SK-N-SH treated with all-trans-retinoic acid at 6 μM for 48 hours (cell line): ENCODE measurements at regions not wholly inside any gene's neighbourhood (a gene's known extent, or its start where the extent isn't known, plus 50 kb on each side); places are given as distances from the start of the nearest gene placed in this dataset.

Experiments
- ATAC-seq: fragments of 200-7000 bp; cut with Tn5 transposase; 3 replicates; pipeline ENCODE4 v1.9.1; 2020; ENCODE audit warnings: mild to moderate bottlenecking, moderate library complexity
- BACH2 ChIP-seq: fragments of 250-450 bp; sonication (Bioruptor Pico); IDR thresholded peaks from 2 replicates; pipeline ENCODE4 v1.9.0; 2021; ENCODE audit warnings: mild to moderate bottlenecking, borderline replicate concordance
- CSRNP3 ChIP-seq: fragments of 250-450 bp; sonication (Bioruptor Pico); IDR thresholded peaks from 2 replicates; pipeline ENCODE4 v1.5.1; 2021; ENCODE audit warnings: mild to moderate bottlenecking, moderate library complexity
- GLIS3 ChIP-seq: fragments of 250-450 bp; sonication (Bioruptor Pico); IDR thresholded peaks from 2 replicates; pipeline ENCODE4 v1.5.0; 2020; ENCODE audit warnings: mild to moderate bottlenecking, moderate library complexity
- ISL1 ChIP-seq: fragments of 250-450 bp; sonication (Bioruptor Pico); IDR thresholded peaks from 2 replicates; pipeline ENCODE4 v2.1.2; 2022; ENCODE audit warnings: mild to moderate bottlenecking, moderate library complexity
- OSR1 ChIP-seq: fragments of 250-450 bp; sonication (Bioruptor Pico); IDR thresholded peaks from 2 replicates; pipeline ENCODE4 v1.8.0; 2022; ENCODE audit warnings: moderate library complexity, mild to moderate bottlenecking, inconsistent platforms
- PATZ1 ChIP-seq: fragments of 250-450 bp; sonication (Bioruptor Pico); IDR thresholded peaks from 2 replicates; pipeline ENCODE4 v1.8.0; 2020; ENCODE audit warnings: mild to moderate bottlenecking, moderate library complexity, borderline replicate concordance
- PPARA ChIP-seq: fragments of 250-450 bp; sonication (Bioruptor Pico); IDR thresholded peaks from 2 replicates; pipeline ENCODE4 v1.5.0; 2020; ENCODE audit warnings: mild to moderate bottlenecking, borderline replicate concordance
- RARB ChIP-seq: fragments of 250-450 bp; sonication (Bioruptor Pico); IDR thresholded peaks from 2 replicates; pipeline ENCODE4 v1.8.0; 2021; ENCODE audit warnings: mild to moderate bottlenecking, moderate library complexity
- TCF4 ChIP-seq: fragments of 250-450 bp; sonication (Bioruptor Pico); IDR thresholded peaks from 2 replicates; pipeline ENCODE4 v1.8.0; 2021; ENCODE audit warnings: mild to moderate bottlenecking, moderate library complexity, borderline replicate concordance
- TOX ChIP-seq: fragments of 250-450 bp; sonication (Bioruptor Pico); IDR thresholded peaks from 2 replicates; pipeline ENCODE4 v1.8.0; 2021; ENCODE audit warnings: mild to moderate bottlenecking, moderate library complexity, borderline replicate concordance
- TSHZ2 ChIP-seq: fragments of 250-450 bp; sonication (Bioruptor Pico); IDR thresholded peaks from 2 replicates; pipeline ENCODE4 v1.5.0; 2020; ENCODE audit warnings: mild to moderate bottlenecking, moderate library complexity
- ZC3H10 ChIP-seq: fragments of 250-450 bp; sonication (Bioruptor Pico); IDR thresholded peaks from 2 replicates; pipeline ENCODE4 v1.5.1; 2021; ENCODE audit warnings: mild to moderate bottlenecking, moderate library complexity
- ZFP3 ChIP-seq: fragments of 250-450 bp; sonication (Bioruptor Pico); IDR thresholded peaks from 2 replicates; pipeline ENCODE4 v1.5.0; 2020; ENCODE audit warnings: mild to moderate bottlenecking, moderate library complexity
- ZNF565 ChIP-seq: fragments of 450-650 bp; formaldehyde crosslinking; conservative IDR thresholded peaks from 2 replicates; pipeline ENCODE4 v1.5.0; 2020; ENCODE audit warnings: low read depth, mild to moderate bottlenecking, moderate library complexity
- ZNF70 ChIP-seq: fragments of 450-650 bp; formaldehyde crosslinking; IDR thresholded peaks from 2 replicates; pipeline ENCODE4 v1.5.0; 2020; ENCODE audit warnings: mild to moderate bottlenecking, moderate library complexity

GRCh38 chr1:56025942-56026341, 553.4 kb downstream of the PLPP3 start:
- ATAC-seq = no peak

GRCh38 chr1:56024155-56024554, 555.2 kb downstream of the PLPP3 start:
- ATAC-seq = no peak

More at GRCh38 chr1:56025942-56026341, 553.4 kb downstream of the PLPP3 start:
- TF ChIP-seq ZNF70 (CRISPR knock-in tag) (no peak), TSHZ2 (no peak), ZC3H10 (CRISPR knock-in tag) (no peak)

GRCh38 chr1:56019922-56020321, 559.4 kb downstream of the PLPP3 start:
- TF ChIP-seq ZFP3 (CRISPR knock-in tag) = no peak
- no peak for TF ChIP-seq TSHZ2
- no peak for TF ChIP-seq CSRNP3 (CRISPR knock-in tag)
- TF ChIP-seq, all 23 proteins: peak for 0
- no peak for ATAC-seq

More at GRCh38 chr1:56024155-56024554, 555.2 kb downstream of the PLPP3 start:
- no peak for TF ChIP-seq ZNF565
- no peak for TF ChIP-seq GLIS3
- TF ChIP-seq PATZ1 (CRISPR knock-in tag) = no peak
- no peak for TF ChIP-seq ZC3H10 (CRISPR knock-in tag)
- no peak for TF ChIP-seq ISL1 (CRISPR knock-in tag)
- no peak for TF ChIP-seq BACH2 (CRISPR knock-in tag)
- no peak for TF ChIP-seq PPARA (CRISPR knock-in tag)
- TF ChIP-seq TCF4 (CRISPR knock-in tag) = no peak
- no peak for TF ChIP-seq RARB
- no peak for TF ChIP-seq ZFP3 (CRISPR knock-in tag)
- TF ChIP-seq CSRNP3 (CRISPR knock-in tag) = no peak
- TF ChIP-seq, all 23 proteins: peak for 0

- ATAC-seq = no peak
Observed at GRCh38 chr1:56019472-56019871, 559.9 kb downstream of the PLPP3 start.

More at GRCh38 chr1:56019472-56019871, 559.9 kb downstream of the PLPP3 start:
- TF ChIP-seq TOX (CRISPR knock-in tag) = no peak
- no peak for TF ChIP-seq BACH2 (CRISPR knock-in tag)
- TF ChIP-seq PATZ1 (CRISPR knock-in tag) = no peak
- no peak for TF ChIP-seq TCF4 (CRISPR knock-in tag)
- no peak for TF ChIP-seq OSR1 (CRISPR knock-in tag)
